Endothelial cell of umbilical vein (primary cell): ENCODE measurements at regions not wholly inside any gene's neighbourhood (a gene's known extent, or its start where the extent isn't known, plus 50 kb on each side); places are given as distances from the start of the nearest gene placed in this dataset.

Experiments used
- POLR2A ChIP-seq: IDR thresholded peaks from 2 replicates; pipeline ENCODE4 v1.6.1; 2012; ENCODE audit warnings: low read depth, mild to moderate bottlenecking, control low read depth, low read length
- POLR2AphosphoS5 ChIP-seq: IDR thresholded peaks from 2 replicates; pipeline ENCODE4 v1.6.1; 2012; ENCODE audit warnings: low read depth, mild to moderate bottlenecking, control low read depth, low read length, moderate library complexity; ENCODE audit not compliant: insufficient read depth
- TF ChIP-seq, protein P1 (sequence below), 2 donors: IDR thresholded peaks; 1 replicate in 1 of 2; 2 replicates in 1 of 2; pipeline ENCODE4 v1.5.1; 2011; ENCODE audit warnings: low read length in 2 of 2, mild to moderate bottlenecking in 2 of 2, moderate library complexity in 2 of 2, control low read depth in 1 of 2, inconsistent platforms in 1 of 2, low read depth in 1 of 2; ENCODE audit not compliant: insufficient read depth in 1 of 2; ENCODE audit errors: extremely low read depth in 1 of 2
- TF ChIP-seq, protein P2 (sequence below): IDR thresholded peaks from 2 replicates; pipeline ENCODE4 v1.6.1; 2011; ENCODE audit not compliant: insufficient read depth, insufficient read length

DNA sequence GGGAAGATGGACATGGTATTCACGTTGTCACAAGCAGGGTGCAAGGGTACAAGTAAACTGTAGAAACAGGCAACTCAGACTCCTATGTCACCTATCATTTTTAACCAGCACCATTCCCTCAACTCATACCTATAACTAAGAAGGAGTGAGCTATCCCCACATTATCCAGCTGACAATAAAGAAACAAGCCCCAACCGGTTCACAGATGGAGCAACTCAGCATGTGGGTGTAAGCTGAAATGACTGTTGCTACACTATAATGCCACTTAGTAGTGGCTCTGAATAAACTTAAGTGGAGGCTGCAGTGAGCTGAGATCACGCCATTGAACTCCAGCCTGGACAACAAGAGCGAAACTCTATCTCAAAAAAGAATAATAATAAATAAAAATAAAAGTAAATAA is 829.5 kb upstream of the MDGA2 start:
- no peak for TF ChIP-seq POLR2AphosphoS5
- TF ChIP-seq, protein P1, sequence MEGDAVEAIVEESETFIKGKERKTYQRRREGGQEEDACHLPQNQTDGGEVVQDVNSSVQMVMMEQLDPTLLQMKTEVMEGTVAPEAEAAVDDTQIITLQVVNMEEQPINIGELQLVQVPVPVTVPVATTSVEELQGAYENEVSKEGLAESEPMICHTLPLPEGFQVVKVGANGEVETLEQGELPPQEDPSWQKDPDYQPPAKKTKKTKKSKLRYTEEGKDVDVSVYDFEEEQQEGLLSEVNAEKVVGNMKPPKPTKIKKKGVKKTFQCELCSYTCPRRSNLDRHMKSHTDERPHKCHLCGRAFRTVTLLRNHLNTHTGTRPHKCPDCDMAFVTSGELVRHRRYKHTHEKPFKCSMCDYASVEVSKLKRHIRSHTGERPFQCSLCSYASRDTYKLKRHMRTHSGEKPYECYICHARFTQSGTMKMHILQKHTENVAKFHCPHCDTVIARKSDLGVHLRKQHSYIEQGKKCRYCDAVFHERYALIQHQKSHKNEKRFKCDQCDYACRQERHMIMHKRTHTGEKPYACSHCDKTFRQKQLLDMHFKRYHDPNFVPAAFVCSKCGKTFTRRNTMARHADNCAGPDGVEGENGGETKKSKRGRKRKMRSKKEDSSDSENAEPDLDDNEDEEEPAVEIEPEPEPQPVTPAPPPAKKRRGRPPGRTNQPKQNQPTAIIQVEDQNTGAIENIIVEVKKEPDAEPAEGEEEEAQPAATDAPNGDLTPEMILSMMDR (IDR thresholded peaks at IDR 0.05; ENCODE audit: extremely low read depth in 1 of 2, insufficient read depth in 1 of 2, low read depth in 1 of 2, low read length in 2 of 2) = no peak
- TF ChIP-seq, protein P2, sequence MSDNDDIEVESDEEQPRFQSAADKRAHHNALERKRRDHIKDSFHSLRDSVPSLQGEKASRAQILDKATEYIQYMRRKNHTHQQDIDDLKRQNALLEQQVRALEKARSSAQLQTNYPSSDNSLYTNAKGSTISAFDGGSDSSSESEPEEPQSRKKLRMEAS = no peak
- no peak for TF ChIP-seq POLR2A
